Glutamatergic neuron (in vitro differentiated cells): ENCODE measurements at regions not wholly inside any gene's neighbourhood (a gene's known extent, or its start where the extent isn't known, plus 50 kb on each side); places are given as distances from the start of the nearest gene placed in this dataset.

Experiments
- DNase-seq: peaks from one replicate; pipeline ENCODE4 v3.0.0; 2022
- H3K27ac Mint-ChIP-seq: one replicate; pipeline ENCODE4 v1.8.0; 2020; ENCODE audit warnings: mild to moderate bottlenecking, mixed read lengths, inconsistent platforms; ENCODE audit not compliant: unreplicated experiment
- H3K27me3 Mint-ChIP-seq: one replicate; pipeline ENCODE4 v1.8.0; 2020; ENCODE audit warnings: mild to moderate bottlenecking, moderate library complexity, mixed read lengths, inconsistent platforms; ENCODE audit not compliant: unreplicated experiment
- H3K36me3 Mint-ChIP-seq: one replicate; pipeline ENCODE4 v1.8.0; 2020; ENCODE audit warnings: mild to moderate bottlenecking, mixed read lengths, inconsistent platforms; ENCODE audit not compliant: unreplicated experiment
- H3K4me1 Mint-ChIP-seq: one replicate; pipeline ENCODE4 v1.8.0; 2020; ENCODE audit warnings: mild to moderate bottlenecking, low read depth, mixed read lengths, inconsistent platforms; ENCODE audit not compliant: unreplicated experiment
- H3K4me3 Mint-ChIP-seq: one replicate; pipeline ENCODE4 v1.8.0; 2020; ENCODE audit warnings: mild to moderate bottlenecking, mixed read lengths, inconsistent platforms; ENCODE audit not compliant: unreplicated experiment
- H3K9me3 Mint-ChIP-seq: one replicate; pipeline ENCODE4 v1.8.0; 2020; ENCODE audit warnings: mild to moderate bottlenecking, moderate library complexity, mixed read lengths, inconsistent platforms; ENCODE audit not compliant: unreplicated experiment
- CTCF ChIP-seq: fragments of 200-600 bp; sonication (generic); IDR thresholded peaks from one replicate; pipeline ENCODE4 v1.5.0; 2021; ENCODE audit not compliant: partially characterized antibody, unreplicated experiment

DNA sequence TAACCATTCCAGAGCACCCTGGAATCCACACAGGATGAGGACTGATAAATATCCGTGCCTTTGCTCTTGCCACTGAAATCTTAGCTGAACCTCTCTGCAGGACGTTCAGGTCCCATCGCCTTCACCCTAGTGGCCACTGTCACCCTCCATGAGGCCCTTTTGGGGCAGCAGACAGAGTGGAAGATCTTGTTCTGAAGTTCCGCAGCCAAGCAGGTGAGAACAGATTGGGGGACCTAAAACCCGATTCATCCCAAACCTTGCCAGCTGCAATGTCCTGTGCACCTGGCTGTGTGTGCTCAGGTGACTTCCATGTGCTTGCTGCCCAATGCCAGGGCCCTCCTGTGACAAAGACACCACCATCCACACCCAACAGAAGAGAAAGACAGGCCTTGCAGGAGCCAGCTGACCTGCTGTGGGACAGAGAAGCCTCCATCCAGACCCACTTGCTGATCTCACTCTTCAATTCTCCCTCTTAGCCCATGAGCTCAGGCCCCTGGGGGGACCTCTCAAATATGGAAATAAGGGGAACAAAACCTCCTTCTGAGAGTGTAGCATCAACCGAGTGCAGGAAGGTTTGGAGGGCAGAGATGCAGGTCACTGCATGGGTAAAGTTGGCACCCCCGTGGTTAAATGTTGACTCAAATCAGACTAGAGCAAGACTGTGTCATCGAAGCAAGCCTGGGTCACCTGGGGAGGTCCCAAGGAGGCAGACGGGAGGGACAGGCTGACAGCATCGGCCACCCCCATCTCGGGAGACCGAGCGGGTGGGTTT, 308.7 kb upstream of the DIO3 start:
- Mint-ChIP-seq H3K9me3 (peaks cover 2% of the 10 kb centered on the region), H3K4me3 (no peak overlapping the region), H3K4me1 (no peaks in the 10 kb centered on the region), H3K36me3 (no peaks in the 10 kb centered on the region), H3K27me3 (peaks cover 10% of the 10 kb centered on the region), H3K27ac (no peak overlapping the region)
- DNase-seq: no peak
- TF ChIP-seq CTCF: no peak

DNA sequence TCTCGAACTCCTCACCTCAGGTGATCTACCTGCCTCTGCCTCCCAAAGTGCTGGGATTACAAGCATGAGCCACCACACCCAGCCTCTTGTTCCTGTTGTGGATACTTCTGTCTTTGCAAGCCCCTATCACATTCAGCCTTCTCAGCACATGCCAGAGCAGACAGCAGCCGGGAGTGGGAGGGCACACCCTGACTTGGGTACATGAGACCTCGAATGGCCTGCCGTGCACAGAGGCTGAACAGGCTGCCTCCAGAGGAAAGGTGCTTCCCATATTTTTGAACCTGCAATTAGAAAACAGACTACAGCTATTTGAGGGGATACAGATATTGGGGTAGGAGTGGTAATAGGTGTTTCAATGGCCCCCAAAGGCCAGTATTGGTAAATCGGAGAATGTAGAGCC, 307.3 kb upstream of the DIO3 start:
- H3K9me3 Mint-ChIP-seq: peaks cover 2% of the 10 kb centered on the region
- H3K36me3 Mint-ChIP-seq: no peaks in the 10 kb centered on the region
- H3K4me3 Mint-ChIP-seq: no peak overlapping the region
- no peak for DNase-seq
- peaks cover 10% of the 10 kb centered on the region for H3K27me3 Mint-ChIP-seq
- TF ChIP-seq CTCF: no peak
- no peak overlapping the region for H3K27ac Mint-ChIP-seq
- H3K4me1 Mint-ChIP-seq: no peaks in the 10 kb centered on the region

DNA sequence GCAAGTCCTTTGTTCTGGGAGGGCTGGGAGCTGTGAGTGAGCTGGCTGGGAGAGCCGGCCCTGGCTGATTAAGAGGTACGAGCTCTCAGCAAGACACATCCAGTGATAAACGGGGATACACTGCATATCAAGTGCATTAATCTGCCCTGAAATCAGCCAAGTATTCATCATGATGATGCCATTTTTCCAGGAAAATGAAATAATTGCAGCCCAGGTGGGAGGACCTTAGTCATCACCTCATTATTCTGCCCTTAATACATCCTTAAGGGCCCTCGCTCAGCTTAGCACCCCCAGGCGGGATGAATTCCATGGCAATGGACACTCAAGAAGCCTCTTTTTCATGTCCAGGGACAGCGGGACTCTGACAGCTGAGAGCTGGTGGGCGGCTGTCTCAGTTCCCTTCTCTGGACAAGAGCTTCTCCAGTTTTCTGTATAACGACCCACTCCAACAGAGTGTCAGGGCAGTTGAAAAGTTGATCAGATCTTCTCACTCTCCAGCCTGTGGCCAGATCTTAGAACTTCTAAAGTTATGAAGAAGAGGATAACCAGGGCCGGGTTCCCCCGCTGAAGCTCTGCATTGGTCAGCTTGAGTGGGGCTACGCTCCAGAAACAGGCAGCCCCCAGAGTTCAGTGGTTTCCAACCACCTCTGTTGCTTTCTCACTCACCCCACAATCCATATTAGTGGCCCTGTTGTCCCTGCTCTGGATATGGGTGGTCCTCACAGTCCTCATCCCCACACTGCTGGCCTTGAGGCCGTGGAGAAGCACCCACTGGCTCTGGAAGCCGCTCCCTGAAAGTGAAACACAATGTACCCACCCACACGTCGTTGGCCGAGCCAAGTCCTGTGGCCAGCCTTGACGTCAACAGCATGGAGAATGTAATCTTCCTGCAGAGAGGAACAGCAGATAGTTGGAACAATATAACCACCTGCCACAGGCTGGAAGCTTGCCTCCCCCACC, 306.2 kb upstream of the DIO3 start:
- peaks cover 10% of the 10 kb centered on the region for H3K27me3 Mint-ChIP-seq
- no peaks in the 10 kb centered on the region for H3K9me3 Mint-ChIP-seq
- no peak for TF ChIP-seq CTCF
- no peak for DNase-seq
- no peaks in the 10 kb centered on the region for H3K4me1 Mint-ChIP-seq
- no peaks in the 10 kb centered on the region for H3K36me3 Mint-ChIP-seq
- H3K4me3 Mint-ChIP-seq: no peak overlapping the region
- no peak overlapping the region for H3K27ac Mint-ChIP-seq

DNA sequence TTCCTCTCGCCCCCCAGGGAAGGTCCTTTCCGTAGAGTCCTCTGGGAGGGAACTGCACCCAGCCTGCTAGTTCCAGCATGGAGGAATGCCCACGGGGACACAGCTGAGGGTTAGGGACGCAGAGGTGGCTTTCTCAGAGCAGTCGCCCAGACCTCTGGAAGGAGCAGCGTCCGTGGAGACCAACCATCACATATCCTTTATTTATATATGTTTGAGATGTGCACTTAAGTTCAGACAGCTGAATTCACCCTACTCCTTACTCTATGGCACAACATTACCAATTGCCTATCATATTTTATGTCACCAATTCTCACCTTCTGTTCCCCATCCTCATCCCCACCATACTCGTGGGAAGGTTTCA, 305.6 kb upstream of the DIO3 start:
- Mint-ChIP-seq H3K4me3 (no peak overlapping the region), H3K36me3 (no peaks in the 10 kb centered on the region), H3K4me1 (no peaks in the 10 kb centered on the region), H3K27ac (no peak overlapping the region), H3K27me3 (peaks cover 10% of the 10 kb centered on the region), H3K9me3 (no peaks in the 10 kb centered on the region)
- no peak for TF ChIP-seq CTCF
- no peak for DNase-seq

DNA sequence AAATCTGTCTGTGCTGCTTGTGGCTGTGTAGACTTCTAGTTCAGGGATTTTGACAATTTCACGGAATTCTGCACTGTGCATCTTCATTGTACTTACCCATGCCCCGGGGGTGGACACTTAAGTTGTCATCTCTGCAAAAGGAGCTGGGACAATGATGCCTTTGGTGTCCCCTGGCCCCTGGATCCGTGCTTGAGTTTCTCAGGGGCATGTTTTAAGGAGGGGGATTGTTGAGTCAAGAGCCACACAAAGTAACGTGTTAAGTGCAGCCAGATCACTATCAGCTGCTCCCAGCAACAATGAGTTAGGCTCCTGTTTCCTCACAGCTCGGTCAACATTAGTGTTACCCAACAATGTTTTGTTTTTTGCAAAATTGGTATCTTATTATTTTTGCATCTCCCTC, 305.0 kb upstream of the DIO3 start:
- no peak for DNase-seq
- TF ChIP-seq CTCF: no peak
- no peak overlapping the region for H3K27ac Mint-ChIP-seq
- peaks cover 10% of the 10 kb centered on the region for H3K27me3 Mint-ChIP-seq
- no peak overlapping the region for H3K4me3 Mint-ChIP-seq
- H3K36me3 Mint-ChIP-seq: no peaks in the 10 kb centered on the region
- H3K4me1 Mint-ChIP-seq: no peaks in the 10 kb centered on the region
- H3K9me3 Mint-ChIP-seq: no peaks in the 10 kb centered on the region
